ENCODE measurements at regions not wholly inside any gene's neighbourhood (a gene's known extent, or its start where the extent isn't known, plus 50 kb on each side); places are given as distances from the start of the nearest gene placed in this dataset.
A peak's percentile ranks its signal among the peaks of the same experiment; 100 is the strongest.

DNA sequence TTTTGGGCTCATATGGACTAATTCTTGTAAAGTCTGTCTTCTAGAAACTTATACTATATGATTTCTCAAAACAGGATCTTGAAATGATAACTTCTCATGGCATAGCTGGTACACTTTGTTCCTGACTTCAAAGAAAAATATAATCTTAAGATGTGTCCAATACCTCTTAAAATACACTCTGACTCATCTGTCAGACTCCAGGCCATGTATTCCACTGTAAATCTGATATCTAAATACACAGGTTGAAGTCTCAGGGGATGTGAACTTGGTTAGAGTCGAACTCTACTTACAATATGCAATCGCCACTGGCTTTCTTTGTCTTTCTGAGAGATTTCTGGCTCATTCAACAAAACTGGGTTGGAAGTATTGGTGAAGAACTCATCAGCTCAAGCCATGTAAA lies 99.8 kb downstream of the LACC1 start:
- H3K36me3 ChIP-seq (ENCODE audit: insufficient read depth, low read length): no peaks in the 10 kb centered on the region
- no peak overlapping the region for H3K4me2 ChIP-seq (ENCODE audit: low read depth, low read length, poor library complexity, severe bottlenecking)
- TF ChIP-seq EZH2phosphoT487 (IDR thresholded peaks at IDR 0.05; ENCODE audit: borderline replicate concordance): no peak
- TF ChIP-seq, protein P1, sequence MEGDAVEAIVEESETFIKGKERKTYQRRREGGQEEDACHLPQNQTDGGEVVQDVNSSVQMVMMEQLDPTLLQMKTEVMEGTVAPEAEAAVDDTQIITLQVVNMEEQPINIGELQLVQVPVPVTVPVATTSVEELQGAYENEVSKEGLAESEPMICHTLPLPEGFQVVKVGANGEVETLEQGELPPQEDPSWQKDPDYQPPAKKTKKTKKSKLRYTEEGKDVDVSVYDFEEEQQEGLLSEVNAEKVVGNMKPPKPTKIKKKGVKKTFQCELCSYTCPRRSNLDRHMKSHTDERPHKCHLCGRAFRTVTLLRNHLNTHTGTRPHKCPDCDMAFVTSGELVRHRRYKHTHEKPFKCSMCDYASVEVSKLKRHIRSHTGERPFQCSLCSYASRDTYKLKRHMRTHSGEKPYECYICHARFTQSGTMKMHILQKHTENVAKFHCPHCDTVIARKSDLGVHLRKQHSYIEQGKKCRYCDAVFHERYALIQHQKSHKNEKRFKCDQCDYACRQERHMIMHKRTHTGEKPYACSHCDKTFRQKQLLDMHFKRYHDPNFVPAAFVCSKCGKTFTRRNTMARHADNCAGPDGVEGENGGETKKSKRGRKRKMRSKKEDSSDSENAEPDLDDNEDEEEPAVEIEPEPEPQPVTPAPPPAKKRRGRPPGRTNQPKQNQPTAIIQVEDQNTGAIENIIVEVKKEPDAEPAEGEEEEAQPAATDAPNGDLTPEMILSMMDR (conservative IDR thresholded peaks at IDR 0.05; ENCODE audit: low read length): no peak
- no peaks in the 10 kb centered on the region for H3K79me2 ChIP-seq (ENCODE audit: insufficient read depth, low read length)
- H3K4me3 ChIP-seq (ENCODE audit: low read length, poor library complexity, severe bottlenecking): no peak overlapping the region
- H3K9me2 ChIP-seq (replicated peaks; ENCODE audit: low read depth, low read length): no peaks in the 10 kb centered on the region
- no peaks in the 10 kb centered on the region for H3K4me1 ChIP-seq (ENCODE audit: insufficient read depth, low read length, poor library complexity, severe bottlenecking)
- H3F3A ChIP-seq (ENCODE audit: low read depth): no peaks in the 10 kb centered on the region
- H3K9ac ChIP-seq (ENCODE audit: low read depth, low read length, poor library complexity, severe bottlenecking): no peak overlapping the region
- no peaks in the 10 kb centered on the region for H3K9me3 ChIP-seq (ENCODE audit: insufficient read depth, low read depth, low read length)
- no peaks in the 10 kb centered on the region for H4K20me1 ChIP-seq (ENCODE audit: insufficient read depth, low read length, poor library complexity, severe bottlenecking)
- H2AFZ ChIP-seq (ENCODE audit: low read length): no peak overlapping the region
- no peaks in the 10 kb centered on the region for H3K27me3 ChIP-seq (ENCODE audit: insufficient read depth, low read length, poor library complexity, severe bottlenecking)

DNA sequence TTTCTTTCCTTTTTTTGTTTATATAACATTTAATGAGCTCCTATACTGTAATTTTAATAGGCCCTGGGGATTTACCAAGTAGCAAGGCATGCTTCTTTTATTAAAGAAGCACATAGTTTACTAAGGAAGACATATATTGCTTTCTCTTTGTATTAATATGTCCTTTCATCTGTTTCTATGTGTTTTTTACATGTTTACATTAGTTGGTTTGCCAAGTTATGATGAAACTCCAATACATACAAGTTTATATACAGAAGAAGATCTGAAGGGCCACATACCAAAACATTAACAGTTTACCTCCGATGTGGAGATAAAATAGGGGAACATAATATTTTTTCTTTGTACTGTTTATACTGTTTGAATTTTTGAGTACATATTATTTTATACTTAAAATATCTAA lies 100.9 kb downstream of the LACC1 start:
- no peak overlapping the region for H2AFZ ChIP-seq (ENCODE audit: low read length)
- TF ChIP-seq, protein P1 (conservative IDR thresholded peaks at IDR 0.05; ENCODE audit: low read length): no peak
- TF ChIP-seq EZH2phosphoT487 (IDR thresholded peaks at IDR 0.05; ENCODE audit: borderline replicate concordance): no peak
- H3F3A ChIP-seq (ENCODE audit: low read depth): no peaks in the 10 kb centered on the region
- no peak overlapping the region for H3K4me2 ChIP-seq (ENCODE audit: low read depth, low read length, poor library complexity, severe bottlenecking)
- H3K36me3 ChIP-seq (ENCODE audit: insufficient read depth, low read length): no peaks in the 10 kb centered on the region
- no peaks in the 10 kb centered on the region for H3K79me2 ChIP-seq (ENCODE audit: insufficient read depth, low read length)
- H3K4me3 ChIP-seq (ENCODE audit: low read length, poor library complexity, severe bottlenecking): no peak overlapping the region
- no peaks in the 10 kb centered on the region for H3K9me2 ChIP-seq (replicated peaks; ENCODE audit: low read depth, low read length)
- H3K4me1 ChIP-seq (ENCODE audit: insufficient read depth, low read length, poor library complexity, severe bottlenecking): no peaks in the 10 kb centered on the region
- H3K27me3 ChIP-seq (ENCODE audit: insufficient read depth, low read length, poor library complexity, severe bottlenecking): no peaks in the 10 kb centered on the region
- H3K9ac ChIP-seq (ENCODE audit: low read depth, low read length, poor library complexity, severe bottlenecking): no peak overlapping the region
- H4K20me1 ChIP-seq (ENCODE audit: insufficient read depth, low read length, poor library complexity, severe bottlenecking): no peaks in the 10 kb centered on the region
- H3K9me3 ChIP-seq (ENCODE audit: insufficient read depth, low read depth, low read length): no peaks in the 10 kb centered on the region

DNA sequence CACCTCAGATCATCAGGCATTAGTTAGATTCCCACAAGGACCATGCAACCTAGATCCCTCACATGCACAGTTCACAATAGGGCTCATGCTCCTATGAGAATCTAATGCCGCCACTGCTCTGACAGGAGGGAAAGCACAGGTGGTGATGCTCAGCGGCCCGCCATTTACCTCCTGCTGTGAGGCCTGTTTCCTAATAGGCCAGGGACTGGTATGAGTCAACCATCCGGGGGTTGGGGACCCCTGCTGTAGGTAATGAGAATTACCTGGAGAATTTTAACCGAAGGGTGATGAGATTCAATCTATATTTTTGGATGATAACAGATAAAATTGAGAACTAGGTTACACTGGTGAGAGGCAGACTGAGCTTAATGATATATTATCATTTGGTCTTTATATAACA lies 101.4 kb downstream of the LACC1 start:
- H3K27me3 ChIP-seq (ENCODE audit: insufficient read depth, low read length, poor library complexity, severe bottlenecking): no peaks in the 10 kb centered on the region
- H3K9me3 ChIP-seq (ENCODE audit: insufficient read depth, low read depth, low read length): no peaks in the 10 kb centered on the region
- H3K9me2 ChIP-seq (replicated peaks; ENCODE audit: low read depth, low read length): no peaks in the 10 kb centered on the region
- TF ChIP-seq EZH2phosphoT487 (IDR thresholded peaks at IDR 0.05; ENCODE audit: borderline replicate concordance): no peak
- TF ChIP-seq, protein P1 (conservative IDR thresholded peaks at IDR 0.05; ENCODE audit: low read length): peak; percentile 33; the same call in 1 of the 2 replicates
- H3F3A ChIP-seq (ENCODE audit: low read depth): no peaks in the 10 kb centered on the region
- H3K36me3 ChIP-seq (ENCODE audit: insufficient read depth, low read length): no peaks in the 10 kb centered on the region
- no peak overlapping the region for H2AFZ ChIP-seq (ENCODE audit: low read length)
- no peaks in the 10 kb centered on the region for H4K20me1 ChIP-seq (ENCODE audit: insufficient read depth, low read length, poor library complexity, severe bottlenecking)
- H3K4me2 ChIP-seq (ENCODE audit: low read depth, low read length, poor library complexity, severe bottlenecking): no peak overlapping the region
- H3K9ac ChIP-seq (ENCODE audit: low read depth, low read length, poor library complexity, severe bottlenecking): no peak overlapping the region
- no peaks in the 10 kb centered on the region for H3K4me1 ChIP-seq (ENCODE audit: insufficient read depth, low read length, poor library complexity, severe bottlenecking)
- no peak overlapping the region for H3K4me3 ChIP-seq (ENCODE audit: low read length, poor library complexity, severe bottlenecking)
- no peaks in the 10 kb centered on the region for H3K79me2 ChIP-seq (ENCODE audit: insufficient read depth, low read length)
